IMR-90 (cell line): ENCODE measurements at regions not wholly inside any gene's neighbourhood (a gene's known extent, or its start where the extent isn't known, plus 50 kb on each side); places are given as distances from the start of the nearest gene placed in this dataset.

Experiments used
- CEBPB ChIP-seq: IDR thresholded peaks from 2 replicates; pipeline ENCODE4 v1.6.1; 2012; ENCODE audit warnings: low read depth, low read length, improper control_type of control experiment
- POLR2A ChIP-seq: IDR thresholded peaks from 2 replicates; pipeline ENCODE4 v1.6.1; 2012; ENCODE audit warnings: mild to moderate bottlenecking, low read depth, low read length
- RAD21 ChIP-seq: IDR thresholded peaks from 2 replicates; pipeline ENCODE4 v1.6.1; 2012; ENCODE audit warnings: low read length, improper control_type of control experiment
- TF ChIP-seq, protein P1 (sequence below): conservative IDR thresholded peaks from 2 replicates; pipeline ENCODE4 v1.5.1; 2012; ENCODE audit warnings: mild to moderate bottlenecking, low read depth, low read length, improper control_type of control experiment

- TF ChIP-seq, protein P1, sequence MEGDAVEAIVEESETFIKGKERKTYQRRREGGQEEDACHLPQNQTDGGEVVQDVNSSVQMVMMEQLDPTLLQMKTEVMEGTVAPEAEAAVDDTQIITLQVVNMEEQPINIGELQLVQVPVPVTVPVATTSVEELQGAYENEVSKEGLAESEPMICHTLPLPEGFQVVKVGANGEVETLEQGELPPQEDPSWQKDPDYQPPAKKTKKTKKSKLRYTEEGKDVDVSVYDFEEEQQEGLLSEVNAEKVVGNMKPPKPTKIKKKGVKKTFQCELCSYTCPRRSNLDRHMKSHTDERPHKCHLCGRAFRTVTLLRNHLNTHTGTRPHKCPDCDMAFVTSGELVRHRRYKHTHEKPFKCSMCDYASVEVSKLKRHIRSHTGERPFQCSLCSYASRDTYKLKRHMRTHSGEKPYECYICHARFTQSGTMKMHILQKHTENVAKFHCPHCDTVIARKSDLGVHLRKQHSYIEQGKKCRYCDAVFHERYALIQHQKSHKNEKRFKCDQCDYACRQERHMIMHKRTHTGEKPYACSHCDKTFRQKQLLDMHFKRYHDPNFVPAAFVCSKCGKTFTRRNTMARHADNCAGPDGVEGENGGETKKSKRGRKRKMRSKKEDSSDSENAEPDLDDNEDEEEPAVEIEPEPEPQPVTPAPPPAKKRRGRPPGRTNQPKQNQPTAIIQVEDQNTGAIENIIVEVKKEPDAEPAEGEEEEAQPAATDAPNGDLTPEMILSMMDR, result no peak
- TF ChIP-seq RAD21 (no peak), POLR2A (no peak), CEBPB (no peak)
Measured at GRCh38 chr9:96034553-96035122, 159.1 kb downstream of the ERCC6L2 start.
